PFSK-1 (cell line): ENCODE measurements at regions not wholly inside any gene's neighbourhood (a gene's known extent, or its start where the extent isn't known, plus 50 kb on each side); places are given as distances from the start of the nearest gene placed in this dataset.

Experiments
- POLR2AphosphoS5 ChIP-seq: IDR thresholded peaks from 2 replicates; pipeline ENCODE4 v1.6.1; 2012; ENCODE audit warnings: low read depth, mild to moderate bottlenecking, control low read depth, low read length, moderate library complexity
- SIN3A ChIP-seq: IDR thresholded peaks from 2 replicates; pipeline ENCODE4 v1.6.1; 2012; ENCODE audit warnings: mild to moderate bottlenecking, low read length, moderate library complexity, borderline replicate concordance; ENCODE audit not compliant: insufficient read depth
- TAF1 ChIP-seq: IDR thresholded peaks from 2 replicates; pipeline ENCODE4 v1.6.1; 2012; ENCODE audit warnings: low read length, control low read depth, borderline replicate concordance; ENCODE audit not compliant: insufficient read depth

GRCh38 chr1:78762113-78762512 lies 112.5 kb downstream of the IFI44 start:
- TF ChIP-seq TAF1 = no peak
- TF ChIP-seq POLR2AphosphoS5 = no peak
- no peak for TF ChIP-seq SIN3A
